Germinal center (tissue), 1 donor: ENCODE measurements at regions not wholly inside any gene's neighbourhood (a gene's known extent, or its start where the extent isn't known, plus 50 kb on each side); places are given as distances from the start of the nearest gene placed in this dataset.
"Not testable (repeated sequence)": the region's sequence is repeated elsewhere in the genome, so short reads cannot be mapped to it uniquely, and the experiment has no call there.

Experiments used
- DNase-seq: peaks from one replicate; pipeline ENCODE4 v3.0.0; 2012; ENCODE audit warnings: mixed read lengths, low spot score

GRCh38 chr15:38745126-38745525, 180.5 kb upstream of the RASGRP1 start:
- DNase-seq: no peak

GRCh38 chr15:38745626-38746025, 181.0 kb upstream of the RASGRP1 start:
- no peak for DNase-seq

- no peak for DNase-seq
Observed at GRCh38 chr15:38746211-38746610, 181.6 kb upstream of the RASGRP1 start.

- DNase-seq: no peak
Observed at GRCh38 chr15:38748710-38749109, 184.1 kb upstream of the RASGRP1 start.

GRCh38 chr15:38750786-38751185, 186.2 kb upstream of the RASGRP1 start:
- DNase-seq: no peak

GRCh38 chr15:38755718-38756117, 191.1 kb upstream of the RASGRP1 start:
- DNase-seq: no peak

GRCh38 chr15:38756441-38756840, 191.8 kb upstream of the RASGRP1 start:
- no peak for DNase-seq

- DNase-seq: no peak
Observed at GRCh38 chr15:38758043-38758442, 193.4 kb upstream of the RASGRP1 start.

- no peak for DNase-seq
Observed at GRCh38 chr15:38761681-38762080, 197.1 kb upstream of the RASGRP1 start.

- DNase-seq: no peak
Observed at GRCh38 chr15:38768970-38769369, 204.4 kb upstream of the RASGRP1 start.

- no peak for DNase-seq
Observed at GRCh38 chr15:38769492-38769891, 204.9 kb upstream of the RASGRP1 start.

- DNase-seq: not testable (repeated sequence)
Observed at GRCh38 chr15:38774076-38774475, 209.5 kb upstream of the RASGRP1 start.

- DNase-seq: no peak
Observed at GRCh38 chr15:38781196-38781595, 216.6 kb upstream of the RASGRP1 start.

GRCh38 chr15:38782156-38782555, 217.5 kb upstream of the RASGRP1 start:
- no peak for DNase-seq

GRCh38 chr15:38788918-38789317, 224.3 kb upstream of the RASGRP1 start:
- DNase-seq: no peak

GRCh38 chr15:38789566-38789965, 225.0 kb upstream of the RASGRP1 start:
- no peak for DNase-seq

- no peak for DNase-seq
Observed at GRCh38 chr15:38793206-38793810, 228.7 kb upstream of the RASGRP1 start.

GRCh38 chr15:38795471-38796245, 231.0 kb upstream of the RASGRP1 start:
- DNase-seq: no peak

- DNase-seq: no peak
Observed at GRCh38 chr15:38796589-38796988, 232.0 kb upstream of the RASGRP1 start.

- not testable (repeated sequence) for DNase-seq
Observed at GRCh38 chr15:38797506-38797905, 232.9 kb upstream of the RASGRP1 start.

- not testable (repeated sequence) for DNase-seq
Observed at GRCh38 chr15:38799202-38799601, 234.6 kb upstream of the RASGRP1 start.

GRCh38 chr15:38809621-38810020, 245.0 kb upstream of the RASGRP1 start:
- DNase-seq: no peak

GRCh38 chr15:38810686-38811085, 246.1 kb upstream of the RASGRP1 start:
- no peak for DNase-seq

GRCh38 chr15:38814254-38814653, 249.6 kb upstream of the RASGRP1 start:
- DNase-seq: not testable (repeated sequence)
